ENCODE measurements at regions not wholly inside any gene's neighbourhood (a gene's known extent, or its start where the extent isn't known, plus 50 kb on each side); places are given as distances from the start of the nearest gene placed in this dataset.
"Not testable (repeated sequence)": the region's sequence is repeated elsewhere in the genome, so short reads cannot be mapped to it uniquely, and the experiment has no call there.

GRCh38 chr15:91445695-91446228 is 345.7 kb downstream of the SV2B start:
- Histone ChIP-seq H3K4me2 (ENCODE audit: low read depth, low read length, poor library complexity, severe bottlenecking) (no peak overlapping the region), H3K27ac (ENCODE audit: low read depth, low read length) (no peak overlapping the region), H4K20me1 (ENCODE audit: low read depth, low read length) (no peaks in the 10 kb centered on the region), H3K4me3 (ENCODE audit: insufficient read depth, low read length, poor library complexity, severe bottlenecking) (no peak overlapping the region), H3K79me2 (ENCODE audit: insufficient read depth, low read length) (no peaks in the 10 kb centered on the region), H3K9me2 (replicated peaks; ENCODE audit: insufficient read depth, low read length) (no peaks in the 10 kb centered on the region), H3K9ac (ENCODE audit: low read length) (no peak overlapping the region), H3K9me3 (ENCODE audit: insufficient read depth, low read length) (no peaks in the 10 kb centered on the region), H2AFZ (ENCODE audit: low read depth, low read length, severe bottlenecking) (no peak overlapping the region), H3F3A (ENCODE audit: insufficient read depth) (no peaks in the 10 kb centered on the region), H3K27me3 (ENCODE audit: low read length) (no peaks in the 10 kb centered on the region), H3K36me3 (ENCODE audit: low read length) (no peaks in the 10 kb centered on the region)
- TF ChIP-seq CTCF (IDR thresholded peaks at IDR 0.05; ENCODE audit: insufficient read depth, low read length, poor library complexity, severe bottlenecking) (no peak), EZH2phosphoT487 (conservative IDR thresholded peaks at IDR 0.05; ENCODE audit: low read length) (no peak)

GRCh38 chr15:91447991-91448644 is 348.1 kb downstream of the SV2B start:
- no peak overlapping the region for H2AFZ ChIP-seq (ENCODE audit: low read depth, low read length, severe bottlenecking)
- H3K27me3 ChIP-seq (ENCODE audit: low read length): no peaks in the 10 kb centered on the region
- H3K36me3 ChIP-seq (ENCODE audit: low read length): no peaks in the 10 kb centered on the region
- H3K4me2 ChIP-seq (ENCODE audit: low read depth, low read length, poor library complexity, severe bottlenecking): no peak overlapping the region
- TF ChIP-seq EZH2phosphoT487 (conservative IDR thresholded peaks at IDR 0.05; ENCODE audit: low read length) (no peak), CTCF (IDR thresholded peaks at IDR 0.05; ENCODE audit: insufficient read depth, low read length, poor library complexity, severe bottlenecking) (no peak)
- H3K9ac ChIP-seq (ENCODE audit: low read length): no peak overlapping the region
- no peak overlapping the region for H3K4me3 ChIP-seq (ENCODE audit: insufficient read depth, low read length, poor library complexity, severe bottlenecking)
- no peaks in the 10 kb centered on the region for H3K9me2 ChIP-seq (replicated peaks; ENCODE audit: insufficient read depth, low read length)
- H3K9me3 ChIP-seq (ENCODE audit: insufficient read depth, low read length): no peaks in the 10 kb centered on the region
- no peaks in the 10 kb centered on the region for H4K20me1 ChIP-seq (ENCODE audit: low read depth, low read length)
- no peaks in the 10 kb centered on the region for H3F3A ChIP-seq (ENCODE audit: insufficient read depth)
- H3K27ac ChIP-seq (ENCODE audit: low read depth, low read length): no peak overlapping the region
- no peaks in the 10 kb centered on the region for H3K79me2 ChIP-seq (ENCODE audit: insufficient read depth, low read length)

- not testable (repeated sequence) for H3K9me2 ChIP-seq (replicated peaks; ENCODE audit: insufficient read depth, low read length); H3K9me3 ChIP-seq (ENCODE audit: insufficient read depth, low read length); H3K27me3 ChIP-seq (ENCODE audit: low read length); H3K4me3 ChIP-seq (ENCODE audit: insufficient read depth, low read length, poor library complexity, severe bottlenecking); H2AFZ ChIP-seq (ENCODE audit: low read depth, low read length, severe bottlenecking); H3K36me3 ChIP-seq (ENCODE audit: low read length); H3K79me2 ChIP-seq (ENCODE audit: insufficient read depth, low read length); H3K9ac ChIP-seq (ENCODE audit: low read length); H3K27ac ChIP-seq (ENCODE audit: low read depth, low read length); H3F3A ChIP-seq (ENCODE audit: insufficient read depth); H4K20me1 ChIP-seq (ENCODE audit: low read depth, low read length); H3K4me2 ChIP-seq (ENCODE audit: low read depth, low read length, poor library complexity, severe bottlenecking)
Measured at GRCh38 chr15:91453376-91453775, 353.3 kb downstream of the SV2B start.

- Histone ChIP-seq H3K9me3 (ENCODE audit: insufficient read depth, low read length) (no peaks in the 10 kb centered on the region), H3K79me2 (ENCODE audit: insufficient read depth, low read length) (no peaks in the 10 kb centered on the region), H3K27ac (ENCODE audit: low read depth, low read length) (no peak overlapping the region), H3K9me2 (replicated peaks; ENCODE audit: insufficient read depth, low read length) (no peaks in the 10 kb centered on the region), H3K27me3 (ENCODE audit: low read length) (no peaks in the 10 kb centered on the region), H4K20me1 (ENCODE audit: low read depth, low read length) (no peaks in the 10 kb centered on the region), H3K4me2 (ENCODE audit: low read depth, low read length, poor library complexity, severe bottlenecking) (no peak overlapping the region), H3F3A (ENCODE audit: insufficient read depth) (no peaks in the 10 kb centered on the region), H3K4me3 (ENCODE audit: insufficient read depth, low read length, poor library complexity, severe bottlenecking) (no peak overlapping the region), H2AFZ (ENCODE audit: low read depth, low read length, severe bottlenecking) (no peak overlapping the region), H3K9ac (ENCODE audit: low read length) (no peak overlapping the region), H3K36me3 (ENCODE audit: low read length) (no peaks in the 10 kb centered on the region)
- no peak for TF ChIP-seq CTCF (IDR thresholded peaks at IDR 0.05; ENCODE audit: insufficient read depth, low read length, poor library complexity, severe bottlenecking)
- no peak for TF ChIP-seq EZH2phosphoT487 (conservative IDR thresholded peaks at IDR 0.05; ENCODE audit: low read length)
Measured at GRCh38 chr15:91456251-91456718, 356.2 kb downstream of the SV2B start.

Measured in SU-DHL-6 (cell line).